ENCODE measurements at regions not wholly inside any gene's neighbourhood (a gene's known extent, or its start where the extent isn't known, plus 50 kb on each side); places are given as distances from the start of the nearest gene placed in this dataset.

DNA sequence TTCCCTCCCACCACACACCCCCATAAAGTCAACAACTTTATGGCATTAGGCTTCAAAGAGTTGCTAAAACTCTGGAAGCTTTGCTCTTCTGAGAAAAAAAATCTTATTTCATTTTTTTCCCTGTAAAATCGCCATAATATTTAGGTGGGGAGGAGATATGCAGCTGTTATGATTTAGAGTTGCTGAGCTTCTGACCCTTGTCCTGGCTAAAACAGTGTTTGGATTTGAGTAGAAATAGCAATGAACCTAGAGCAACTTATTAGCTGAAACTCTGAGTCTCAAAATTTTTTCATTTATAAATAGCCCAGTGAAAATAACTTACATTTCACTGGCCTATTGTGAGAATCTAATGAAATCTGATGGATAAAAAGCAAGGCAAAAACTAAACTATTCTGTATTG is 482.8 kb upstream of the NFIA start:
- Histone ChIP-seq H2AFZ (ENCODE audit: low read depth, low read length) (no peak overlapping the region), H3K27ac (ENCODE audit: low read length) (no peak overlapping the region), H3K79me2 (replicated peaks; ENCODE audit: insufficient read depth, low read length) (no peaks in the 10 kb centered on the region), H3K9me2 (ENCODE audit: insufficient read depth, low read length) (no peaks in the 10 kb centered on the region), H3K9ac (ENCODE audit: low read length) (no peak overlapping the region), H3K9me3 (ENCODE audit: low read length) (no peaks in the 10 kb centered on the region), H3K36me3 (ENCODE audit: insufficient read depth, low read length) (no peaks in the 10 kb centered on the region), H3K4me2 (ENCODE audit: low read length) (no peak overlapping the region), H3K27me3 (ENCODE audit: insufficient read depth, low read depth, low read length) (no peaks in the 10 kb centered on the region), H3K4me3 (ENCODE audit: low read length) (no peak overlapping the region), H3F3A (ENCODE audit: insufficient read depth, low read length, poor library complexity, severe bottlenecking) (no peaks in the 10 kb centered on the region), H4K20me1 (ENCODE audit: insufficient read depth) (no peaks in the 10 kb centered on the region)
- no peak for TF ChIP-seq EP300 (conservative IDR thresholded peaks at IDR 0.05; ENCODE audit: poor library complexity, severe bottlenecking)
- no peak for TF ChIP-seq MXI1 (conservative IDR thresholded peaks at IDR 0.05; ENCODE audit: poor library complexity, severe bottlenecking)
- TF ChIP-seq, protein P1, sequence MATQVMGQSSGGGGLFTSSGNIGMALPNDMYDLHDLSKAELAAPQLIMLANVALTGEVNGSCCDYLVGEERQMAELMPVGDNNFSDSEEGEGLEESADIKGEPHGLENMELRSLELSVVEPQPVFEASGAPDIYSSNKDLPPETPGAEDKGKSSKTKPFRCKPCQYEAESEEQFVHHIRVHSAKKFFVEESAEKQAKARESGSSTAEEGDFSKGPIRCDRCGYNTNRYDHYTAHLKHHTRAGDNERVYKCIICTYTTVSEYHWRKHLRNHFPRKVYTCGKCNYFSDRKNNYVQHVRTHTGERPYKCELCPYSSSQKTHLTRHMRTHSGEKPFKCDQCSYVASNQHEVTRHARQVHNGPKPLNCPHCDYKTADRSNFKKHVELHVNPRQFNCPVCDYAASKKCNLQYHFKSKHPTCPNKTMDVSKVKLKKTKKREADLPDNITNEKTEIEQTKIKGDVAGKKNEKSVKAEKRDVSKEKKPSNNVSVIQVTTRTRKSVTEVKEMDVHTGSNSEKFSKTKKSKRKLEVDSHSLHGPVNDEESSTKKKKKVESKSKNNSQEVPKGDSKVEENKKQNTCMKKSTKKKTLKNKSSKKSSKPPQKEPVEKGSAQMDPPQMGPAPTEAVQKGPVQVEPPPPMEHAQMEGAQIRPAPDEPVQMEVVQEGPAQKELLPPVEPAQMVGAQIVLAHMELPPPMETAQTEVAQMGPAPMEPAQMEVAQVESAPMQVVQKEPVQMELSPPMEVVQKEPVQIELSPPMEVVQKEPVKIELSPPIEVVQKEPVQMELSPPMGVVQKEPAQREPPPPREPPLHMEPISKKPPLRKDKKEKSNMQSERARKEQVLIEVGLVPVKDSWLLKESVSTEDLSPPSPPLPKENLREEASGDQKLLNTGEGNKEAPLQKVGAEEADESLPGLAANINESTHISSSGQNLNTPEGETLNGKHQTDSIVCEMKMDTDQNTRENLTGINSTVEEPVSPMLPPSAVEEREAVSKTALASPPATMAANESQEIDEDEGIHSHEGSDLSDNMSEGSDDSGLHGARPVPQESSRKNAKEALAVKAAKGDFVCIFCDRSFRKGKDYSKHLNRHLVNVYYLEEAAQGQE (IDR thresholded peaks at IDR 0.05; ENCODE audit: borderline replicate concordance) = no peak
- TF ChIP-seq SMC3 (conservative IDR thresholded peaks at IDR 0.05; ENCODE audit: poor library complexity) = no peak
- TF ChIP-seq, protein P2, sequence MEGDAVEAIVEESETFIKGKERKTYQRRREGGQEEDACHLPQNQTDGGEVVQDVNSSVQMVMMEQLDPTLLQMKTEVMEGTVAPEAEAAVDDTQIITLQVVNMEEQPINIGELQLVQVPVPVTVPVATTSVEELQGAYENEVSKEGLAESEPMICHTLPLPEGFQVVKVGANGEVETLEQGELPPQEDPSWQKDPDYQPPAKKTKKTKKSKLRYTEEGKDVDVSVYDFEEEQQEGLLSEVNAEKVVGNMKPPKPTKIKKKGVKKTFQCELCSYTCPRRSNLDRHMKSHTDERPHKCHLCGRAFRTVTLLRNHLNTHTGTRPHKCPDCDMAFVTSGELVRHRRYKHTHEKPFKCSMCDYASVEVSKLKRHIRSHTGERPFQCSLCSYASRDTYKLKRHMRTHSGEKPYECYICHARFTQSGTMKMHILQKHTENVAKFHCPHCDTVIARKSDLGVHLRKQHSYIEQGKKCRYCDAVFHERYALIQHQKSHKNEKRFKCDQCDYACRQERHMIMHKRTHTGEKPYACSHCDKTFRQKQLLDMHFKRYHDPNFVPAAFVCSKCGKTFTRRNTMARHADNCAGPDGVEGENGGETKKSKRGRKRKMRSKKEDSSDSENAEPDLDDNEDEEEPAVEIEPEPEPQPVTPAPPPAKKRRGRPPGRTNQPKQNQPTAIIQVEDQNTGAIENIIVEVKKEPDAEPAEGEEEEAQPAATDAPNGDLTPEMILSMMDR (IDR thresholded peaks at IDR 0.05; ENCODE audit: poor library complexity, severe bottlenecking) = no peak
- no peak for TF ChIP-seq TAF1 (IDR thresholded peaks at IDR 0.05; ENCODE audit: low read depth)
- no peak for TF ChIP-seq POLR2AphosphoS5 (IDR thresholded peaks at IDR 0.05)
- no peak for TF ChIP-seq RAD21 (conservative IDR thresholded peaks at IDR 0.05)
- TF ChIP-seq EZH2 (IDR thresholded peaks at IDR 0.05; ENCODE audit: borderline replicate concordance, insufficient read depth, low read length, poor library complexity, severe bottlenecking) = no peak

DNA sequence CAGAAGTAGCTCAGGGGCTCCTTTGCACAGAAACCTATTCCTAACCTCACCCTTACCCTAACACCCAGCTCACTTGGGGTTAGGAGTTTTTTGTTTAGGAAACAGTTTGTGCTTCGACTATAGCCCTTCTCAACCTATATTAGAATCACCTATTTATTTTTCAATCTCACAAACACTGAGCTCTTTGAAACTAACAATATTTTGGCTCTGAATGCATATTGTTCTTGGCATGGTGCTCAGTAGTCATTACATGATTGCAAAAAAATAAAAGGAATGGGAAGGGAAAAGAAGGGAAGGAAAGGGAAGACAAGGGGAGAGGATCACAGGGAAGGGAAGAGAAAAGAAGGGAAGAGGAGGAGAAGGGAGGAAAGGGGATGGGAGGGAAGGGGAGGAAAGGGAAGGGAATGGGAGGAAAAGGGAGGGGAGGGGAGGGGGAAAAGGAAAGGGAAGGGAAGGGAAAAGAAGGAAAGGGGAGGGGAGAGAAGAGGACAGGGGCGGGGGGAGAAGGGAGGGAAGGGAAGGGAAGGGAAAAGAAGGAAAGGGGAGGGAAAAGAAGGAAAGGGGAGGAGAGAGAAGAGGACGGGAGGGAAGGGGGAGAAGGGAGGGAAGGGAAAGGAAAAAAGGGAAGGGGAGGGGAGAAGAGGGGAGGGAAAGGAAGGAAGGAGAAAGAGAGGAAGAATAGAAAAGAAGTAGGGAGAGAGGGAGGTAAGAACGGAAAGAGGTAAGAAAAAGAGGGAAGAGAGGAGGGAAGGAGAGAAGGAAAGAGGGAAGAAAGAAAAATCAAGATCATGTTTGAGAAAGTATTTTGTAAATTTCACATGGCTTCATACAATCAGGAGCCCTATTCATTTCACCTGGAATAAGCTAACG is 484.1 kb upstream of the NFIA start:
- H3K4me2 ChIP-seq (ENCODE audit: low read length) = no peak overlapping the region
- no peaks in the 10 kb centered on the region for H3K27me3 ChIP-seq (ENCODE audit: insufficient read depth, low read depth, low read length)
- no peaks in the 10 kb centered on the region for H3K9me3 ChIP-seq (ENCODE audit: low read length)

More for the DNA sequence above, 484.1 kb upstream of the NFIA start:
- Histone ChIP-seq H2AFZ (ENCODE audit: low read depth, low read length) (no peak overlapping the region), H3F3A (ENCODE audit: insufficient read depth, low read length, poor library complexity, severe bottlenecking) (no peaks in the 10 kb centered on the region), H3K79me2 (replicated peaks; ENCODE audit: insufficient read depth, low read length) (no peaks in the 10 kb centered on the region), H4K20me1 (ENCODE audit: insufficient read depth) (no peaks in the 10 kb centered on the region), H3K27ac (ENCODE audit: low read length) (no peak overlapping the region), H3K9ac (ENCODE audit: low read length) (no peak overlapping the region), H3K4me3 (ENCODE audit: low read length) (no peak overlapping the region), H3K36me3 (ENCODE audit: insufficient read depth, low read length) (no peaks in the 10 kb centered on the region), H3K9me2 (ENCODE audit: insufficient read depth, low read length) (no peaks in the 10 kb centered on the region)
- TF ChIP-seq EZH2 (IDR thresholded peaks at IDR 0.05; ENCODE audit: borderline replicate concordance, insufficient read depth, low read length, poor library complexity, severe bottlenecking) = no peak
- no peak for TF ChIP-seq SMC3 (conservative IDR thresholded peaks at IDR 0.05; ENCODE audit: poor library complexity)
- TF ChIP-seq POLR2AphosphoS5 (IDR thresholded peaks at IDR 0.05) = no peak
- no peak for TF ChIP-seq RAD21 (conservative IDR thresholded peaks at IDR 0.05)
- TF ChIP-seq, protein P2 (IDR thresholded peaks at IDR 0.05; ENCODE audit: poor library complexity, severe bottlenecking) = no peak
- TF ChIP-seq, protein P1 (IDR thresholded peaks at IDR 0.05; ENCODE audit: borderline replicate concordance) = no peak
- no peak for TF ChIP-seq TAF1 (IDR thresholded peaks at IDR 0.05; ENCODE audit: low read depth)
- no peak for TF ChIP-seq EP300 (conservative IDR thresholded peaks at IDR 0.05; ENCODE audit: poor library complexity, severe bottlenecking)
- no peak for TF ChIP-seq MXI1 (conservative IDR thresholded peaks at IDR 0.05; ENCODE audit: poor library complexity, severe bottlenecking)
